H1 (cell line): ENCODE measurements at regions not wholly inside any gene's neighbourhood (a gene's known extent, or its start where the extent isn't known, plus 50 kb on each side); places are given as distances from the start of the nearest gene placed in this dataset.

Experiments used
- CTCF ChIA-PET: fragments of 300-600 bp; sonication (Branson Sonifier 250); formaldehyde crosslinking; loops from one replicate; lab custom pipeline; 2021; ENCODE audit not compliant: partially characterized antibody; lab: Charles Lee
- POLR2A ChIA-PET: fragments of 300-600 bp; sonication (Branson Sonifier 250); formaldehyde crosslinking; loops from one replicate; lab custom pipeline; 2021; ENCODE audit warnings: inconsistent platforms; ENCODE audit not compliant: partially characterized antibody; lab: Charles Lee
- DNase-seq, 2 experiments: peaks; one replicate each; pipeline versions ENCODE4 v3.0.0 to v3.0.0-alpha.2; 2010 to 2022; ENCODE audit warnings: low spot score in 2 of 2, low read depth in 1 of 2, mixed read lengths in 1 of 2
- FAIRE-seq: peaks from 2 replicates; lab custom pipeline; 2011; peaks lifted over from hg19 to GRCh38; lab: Jason Lieb, UNC
- H2AFZ ChIP-seq: 2 replicates; pipeline ENCODE4 v1.8.1; 2012; ENCODE audit warnings: low read length, inconsistent platforms
- H2AK5ac ChIP-seq: 2 replicates; pipeline ENCODE4 v1.6.1; 2013; ENCODE audit warnings: low read depth, low read length
- H2BK120ac ChIP-seq: replicated peaks from 2 replicates; pipeline ENCODE3; 2013; ENCODE audit warnings: low read depth, low read length, inconsistent platforms
- H2BK12ac ChIP-seq: 2 replicates; pipeline ENCODE4 v1.6.1; 2013; ENCODE audit warnings: low read depth, low read length
- H2BK15ac ChIP-seq: 2 replicates; pipeline ENCODE4 v1.6.1; 2013; ENCODE audit warnings: low read length
- H2BK20ac ChIP-seq: 2 replicates; pipeline ENCODE4 v1.6.1; 2013; ENCODE audit warnings: low read length
- H2BK5ac ChIP-seq: 2 replicates; pipeline ENCODE4 v1.6.1; 2013; ENCODE audit warnings: low read depth, low read length
- H3K14ac ChIP-seq: 2 replicates; pipeline ENCODE4 v1.6.1; 2013; ENCODE audit warnings: inconsistent platforms; ENCODE audit not compliant: insufficient read length
- H3K18ac ChIP-seq: 2 replicates; pipeline ENCODE4 v1.6.1; 2013; ENCODE audit warnings: low read length; ENCODE audit errors: extremely low read depth
- H3K23ac ChIP-seq: 2 replicates; pipeline ENCODE4 v1.6.1; 2013; ENCODE audit warnings: inconsistent platforms; ENCODE audit not compliant: insufficient read length
- H3K23me2 ChIP-seq: 2 replicates; pipeline ENCODE4 v1.6.1; 2013; ENCODE audit warnings: low read depth, low read length
- H3K27ac ChIP-seq: 2 replicates; pipeline ENCODE4 v1.6.1; 2011; ENCODE audit warnings: low read depth, low read length, inconsistent platforms
- H3K27me3 ChIP-seq, 4 experiments: replicated peaks in 1 of 4; 1 replicate in 1 of 4; 2 replicates in 3 of 4; pipeline versions ENCODE4 v1.6.1 to v1.8.1; 2011 to 2013; ENCODE audit warnings: low read length in 3 of 4, mild to moderate bottlenecking in 3 of 4, inconsistent platforms in 2 of 4, mixed read lengths in 2 of 4, moderate library complexity in 1 of 4; ENCODE audit not compliant: control insufficient read depth in 3 of 4, insufficient read depth in 3 of 4; ENCODE audit errors: extremely low read depth in 1 of 4
- H3K36me3 ChIP-seq, 4 experiments: 2 replicates each; pipeline versions ENCODE4 v1.6.1 to v1.8.1; 2011 to 2013; ENCODE audit warnings: mild to moderate bottlenecking in 4 of 4, low read length in 3 of 4, moderate library complexity in 2 of 4, control low read depth in 1 of 4, inconsistent platforms in 1 of 4; ENCODE audit not compliant: insufficient read depth in 4 of 4, control insufficient read depth in 2 of 4
- H3K4ac ChIP-seq: replicated peaks from 2 replicates; pipeline ENCODE3; 2013; ENCODE audit warnings: low read length, low read depth, mixed read lengths, inconsistent platforms; ENCODE audit not compliant: insufficient read length
- H3K4me1 ChIP-seq, 4 experiments: replicated peaks in 1 of 4; 1 replicate in 1 of 4; 2 replicates in 3 of 4; pipeline versions ENCODE4 v1.6.1 to v1.8.1; 2011 to 2013; ENCODE audit warnings: low read length in 3 of 4, inconsistent platforms in 2 of 4, mixed read lengths in 1 of 4; ENCODE audit not compliant: insufficient read depth in 4 of 4, control insufficient read depth in 3 of 4
- H3K4me2 ChIP-seq, 2 experiments: 2 replicates each; pipeline versions ENCODE4 v1.6.1 to v1.8.1; 2011 to 2013; ENCODE audit warnings: low read depth in 2 of 2, low read length in 2 of 2, control low read depth in 1 of 2, inconsistent platforms in 1 of 2, mild to moderate bottlenecking in 1 of 2; ENCODE audit not compliant: insufficient read depth in 1 of 2
- H3K4me3 ChIP-seq, 4 experiments: fragments of 200-600, 300-600 bp in 1 of 4; sonication (generic), shearing (Covaris generic), sonication (Bioruptor Twin) in 1 of 4; 2 replicates each; pipeline versions ENCODE4 v1.5.1 to v1.8.1; 2011 to 2016; ENCODE audit warnings: low read length in 4 of 4, low read depth in 3 of 4, control low read depth in 2 of 4, inconsistent platforms in 2 of 4, mild to moderate bottlenecking in 2 of 4, mixed read lengths in 1 of 4, moderate library complexity in 1 of 4; ENCODE audit not compliant: insufficient read depth in 2 of 4; ENCODE audit errors: extremely low read depth in 1 of 4
- H3K56ac ChIP-seq: replicated peaks from 2 replicates; pipeline ENCODE3; 2013; ENCODE audit warnings: low read depth, mild to moderate bottlenecking, mixed read lengths, low read length, inconsistent platforms; ENCODE audit not compliant: insufficient read length
- H3K79me1 ChIP-seq: 2 replicates; pipeline ENCODE4 v1.6.1; 2013; ENCODE audit warnings: low read depth, low read length, control low read depth
- H3K79me2 ChIP-seq, 2 experiments: 2 replicates each; pipeline versions ENCODE4 v1.6.1 to v1.8.1; 2012 to 2013; ENCODE audit warnings: low read length in 2 of 2, mild to moderate bottlenecking in 2 of 2, inconsistent platforms in 1 of 2; ENCODE audit not compliant: insufficient read depth in 2 of 2, control insufficient read depth in 1 of 2
- H3K9ac ChIP-seq, 4 experiments: replicated peaks in 1 of 4; 1 replicate in 1 of 4; 2 replicates in 3 of 4; pipeline versions ENCODE4 v1.6.1 to v1.8.1; 2011 to 2013; ENCODE audit warnings: low read depth in 3 of 4, low read length in 3 of 4, control low read depth in 2 of 4, mild to moderate bottlenecking in 2 of 4, moderate library complexity in 2 of 4, inconsistent platforms in 1 of 4; ENCODE audit errors: extremely low read depth in 1 of 4
- H3K9me3 ChIP-seq, 2 experiments: 2 replicates each; pipeline versions ENCODE4 v1.6.1 to v1.8.1; 2012 to 2013; ENCODE audit warnings: mild to moderate bottlenecking in 2 of 2, moderate library complexity in 2 of 2, control low read depth in 1 of 2, inconsistent platforms in 1 of 2, low read depth in 1 of 2, low read length in 1 of 2, mixed read lengths in 1 of 2; ENCODE audit not compliant: insufficient read depth in 2 of 2
- H4K20me1 ChIP-seq, 2 experiments: replicated peaks in 1 of 2; 2 replicates each; pipeline versions ENCODE3 to v1.8.1; 2011 to 2013; ENCODE audit warnings: inconsistent platforms in 2 of 2, low read length in 2 of 2, mild to moderate bottlenecking in 1 of 2; ENCODE audit not compliant: insufficient read depth in 2 of 2, control insufficient read depth in 1 of 2
- H4K5ac ChIP-seq: 2 replicates; pipeline ENCODE4 v1.6.1; 2013; ENCODE audit warnings: low read length, low read depth, mixed read lengths, inconsistent platforms; ENCODE audit not compliant: insufficient read length
- H4K8ac ChIP-seq: 2 replicates; pipeline ENCODE4 v1.8.0; 2013; ENCODE audit warnings: mild to moderate bottlenecking, moderate library complexity, low read length, inconsistent platforms; ENCODE audit not compliant: insufficient read depth; ENCODE audit errors: extremely low read depth
- H4K91ac ChIP-seq: replicated peaks from 2 replicates; pipeline ENCODE3; 2013; ENCODE audit warnings: low read length, mixed read lengths, inconsistent platforms; ENCODE audit not compliant: insufficient read length
- BRCA1 ChIP-seq: IDR thresholded peaks from 2 replicates; pipeline ENCODE4 v1.6.1; 2012; ENCODE audit warnings: low read depth, low read length, improper control_type of control experiment
- HDAC6 ChIP-seq: IDR thresholded peaks from one replicate; pipeline ENCODE4 v1.7.1; 2012; ENCODE audit warnings: low read depth, mild to moderate bottlenecking, inconsistent platforms, low read length, moderate library complexity
- JUND ChIP-seq: IDR thresholded peaks from 2 replicates; pipeline ENCODE4 v1.6.1; 2011; ENCODE audit warnings: mild to moderate bottlenecking, improper control_type of control experiment, low read length
- POLR2A ChIP-seq, 2 experiments: IDR thresholded peaks; 1 replicate in 1 of 2; 2 replicates in 1 of 2; pipeline ENCODE4 v1.6.1; 2011; ENCODE audit warnings: low read depth in 2 of 2, low read length in 2 of 2, mild to moderate bottlenecking in 2 of 2; ENCODE audit errors: control extremely low read depth in 1 of 2
- YY1 ChIP-seq: IDR thresholded peaks from 2 replicates; pipeline ENCODE4 v1.6.1; 2011; ENCODE audit warnings: low read depth, mild to moderate bottlenecking, low read length
- WGBS, 2 experiments: shearing (Covaris generic) in 1 of 2; methylation state at CpG; one replicate each; pipeline versions ENCODE4 v1.1.6 to v1.1.7; 2013 to 2015; ENCODE audit warnings: low lambda C conversion rate in 2 of 2, mixed read lengths in 2 of 2, inconsistent platforms in 1 of 2, low coverage in 1 of 2, missing lambda C conversion rate in 1 of 2; ENCODE audit not compliant: insufficient replicate concordance in 2 of 2, insufficient coverage in 1 of 2, insufficient read length in 1 of 2; ENCODE audit errors: extremely low coverage in 1 of 2, missing lambda C conversion rate in 1 of 2; 5-methylcytosine and 5-hydroxymethylcytosine counted together
- TF ChIP-seq, protein P1 (sequence below): IDR thresholded peaks from 2 replicates; pipeline ENCODE4 v1.6.1; 2011; ENCODE audit warnings: low read length, improper control_type of control experiment

DNA sequence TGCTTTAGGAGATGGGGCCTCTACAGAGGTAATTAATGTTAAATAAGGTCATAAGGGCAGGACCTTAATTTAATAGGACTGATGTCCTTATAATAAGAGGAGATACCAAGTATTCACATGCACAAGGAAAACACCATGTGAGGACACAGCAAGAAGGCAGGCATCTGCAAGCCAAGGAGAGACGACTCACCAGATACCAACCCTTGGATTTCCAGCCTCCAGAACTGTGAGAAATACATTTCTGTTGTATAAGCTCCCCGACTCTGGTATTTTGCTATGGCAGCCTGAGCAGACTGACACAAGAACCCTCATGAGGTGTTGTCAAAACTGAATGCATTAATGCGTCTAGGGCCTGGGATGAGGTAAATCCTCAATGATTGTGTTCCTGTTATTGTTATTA, 56.2 kb upstream of the MAPK10 start:
- DNase-seq (no peak), FAIRE-seq (no peak)
- H3K36me3 ChIP-seq, result no peaks in the 10 kb centered on the region
- no peak overlapping the region for H2BK5ac ChIP-seq
- no peak overlapping the region for H4K91ac ChIP-seq
- H3K79me1 ChIP-seq, result no peaks in the 10 kb centered on the region
- no peak overlapping the region for H2BK120ac ChIP-seq
- no peak overlapping the region for H4K8ac ChIP-seq
- no peak overlapping the region for H3K56ac ChIP-seq
- H2BK15ac ChIP-seq, result no peak overlapping the region
- H4K20me1 ChIP-seq, result no peaks in the 10 kb centered on the region
- no peak overlapping the region for H3K4ac ChIP-seq
- no peak overlapping the region for H4K5ac ChIP-seq
- no peak overlapping the region for H3K18ac ChIP-seq
- no peak overlapping the region for H3K9ac ChIP-seq
- H3K4me1 ChIP-seq, result no peaks in the 10 kb centered on the region
- no peak overlapping the region for H2BK12ac ChIP-seq
- H3K23ac ChIP-seq, result no peak overlapping the region
- no peak overlapping the region for H3K4me2 ChIP-seq
- ChIA-PET POLR2A (no interaction called here), CTCF (interaction anchor here (0.6 to 1.0 kb wide), 2 partner anchors 185 to 192 kb away, joined by 3 read pairs; no protein-coding TSS in a partner anchor)
- peaks cover 0 to 2% of the 10 kb centered on the region in 2 experiments; a peak in 1 of 4 replicates for H3K9me3 ChIP-seq
- no peak overlapping the region for H2BK20ac ChIP-seq
- no peak overlapping the region for H2AK5ac ChIP-seq
- no peak overlapping the region for H3K4me3 ChIP-seq
- no peaks in the 10 kb centered on the region for H3K79me2 ChIP-seq
- TF ChIP-seq YY1 (no peak), HDAC6 (no peak), POLR2A (IDR thresholded peaks at IDR 0.05; ENCODE audit: control extremely low read depth in 1 of 2, low read depth in 2 of 2, low read length in 2 of 2) (no peak), BRCA1 (no peak), JUND (no peak)
- TF ChIP-seq, protein P1, sequence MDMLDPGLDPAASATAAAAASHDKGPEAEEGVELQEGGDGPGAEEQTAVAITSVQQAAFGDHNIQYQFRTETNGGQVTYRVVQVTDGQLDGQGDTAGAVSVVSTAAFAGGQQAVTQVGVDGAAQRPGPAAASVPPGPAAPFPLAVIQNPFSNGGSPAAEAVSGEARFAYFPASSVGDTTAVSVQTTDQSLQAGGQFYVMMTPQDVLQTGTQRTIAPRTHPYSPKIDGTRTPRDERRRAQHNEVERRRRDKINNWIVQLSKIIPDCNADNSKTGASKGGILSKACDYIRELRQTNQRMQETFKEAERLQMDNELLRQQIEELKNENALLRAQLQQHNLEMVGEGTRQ, result no peak
- H3K27ac ChIP-seq, result no peak overlapping the region
- no peak overlapping the region for H3K14ac ChIP-seq
- no peak overlapping the region for H2AFZ ChIP-seq
- H3K27me3 ChIP-seq, result no peaks in the 10 kb centered on the region
- 97% methylated on average over 3 of the region's 3 CpGs; no CpG with 5 or more reads in 1 of the 2 experiments for WGBS, 2 experiments
- no peaks in the 10 kb centered on the region for H3K23me2 ChIP-seq
